ENCODE measurements at regions not wholly inside any gene's neighbourhood (a gene's known extent, or its start where the extent isn't known, plus 50 kb on each side); places are given as distances from the start of the nearest gene placed in this dataset.

- ChIA-PET POLR2A (no interaction called here), CTCF (no interaction called here)
- BruUV-seq (replicated peaks): no TSS peak
- Histone ChIP-seq H3K36me3 (ENCODE audit: control insufficient read depth, insufficient read depth, low read length) (no peaks in the 10 kb centered on the region), H3K27ac (ENCODE audit: low read length) (no peak overlapping the region), H3K27me3 (ENCODE audit: control insufficient read depth, insufficient read depth, low read length) (no peaks in the 10 kb centered on the region), H3K4me1 (ENCODE audit: control insufficient read depth, insufficient read depth, low read length) (no peaks in the 10 kb centered on the region), H3K9me3 (ENCODE audit: control insufficient read depth, insufficient read depth, low read depth, low read length) (no peaks in the 10 kb centered on the region), H3K4me3 (ENCODE audit: low read depth in 2 of 2, low read length in 2 of 2) (no peak overlapping the region)
- in situ Hi-C loops (cut with HindIII; ENCODE audit: low pct_unique_long_range_greater_than_20kb, low sequenced_read_pairs) (no loop called here), intact Hi-C loops (cut with micrococcal nuclease; ENCODE audit: unreplicated experiment) (no loop called here)
- DNase-seq (ENCODE audit: low read depth, low spot score) (no peak), ATAC-seq (no peak)
- TF ChIP-seq POLR2AphosphoS5 (IDR thresholded peaks at IDR 0.05; ENCODE audit: low read depth, low read length) (no peak), TCF7L2 (IDR thresholded peaks at IDR 0.05; ENCODE audit: low read depth, low read length) (no peak), SIN3A (IDR thresholded peaks at IDR 0.05; ENCODE audit: borderline replicate concordance, insufficient read depth, low read depth, low read length) (no peak)
- TF ChIP-seq, protein P1, sequence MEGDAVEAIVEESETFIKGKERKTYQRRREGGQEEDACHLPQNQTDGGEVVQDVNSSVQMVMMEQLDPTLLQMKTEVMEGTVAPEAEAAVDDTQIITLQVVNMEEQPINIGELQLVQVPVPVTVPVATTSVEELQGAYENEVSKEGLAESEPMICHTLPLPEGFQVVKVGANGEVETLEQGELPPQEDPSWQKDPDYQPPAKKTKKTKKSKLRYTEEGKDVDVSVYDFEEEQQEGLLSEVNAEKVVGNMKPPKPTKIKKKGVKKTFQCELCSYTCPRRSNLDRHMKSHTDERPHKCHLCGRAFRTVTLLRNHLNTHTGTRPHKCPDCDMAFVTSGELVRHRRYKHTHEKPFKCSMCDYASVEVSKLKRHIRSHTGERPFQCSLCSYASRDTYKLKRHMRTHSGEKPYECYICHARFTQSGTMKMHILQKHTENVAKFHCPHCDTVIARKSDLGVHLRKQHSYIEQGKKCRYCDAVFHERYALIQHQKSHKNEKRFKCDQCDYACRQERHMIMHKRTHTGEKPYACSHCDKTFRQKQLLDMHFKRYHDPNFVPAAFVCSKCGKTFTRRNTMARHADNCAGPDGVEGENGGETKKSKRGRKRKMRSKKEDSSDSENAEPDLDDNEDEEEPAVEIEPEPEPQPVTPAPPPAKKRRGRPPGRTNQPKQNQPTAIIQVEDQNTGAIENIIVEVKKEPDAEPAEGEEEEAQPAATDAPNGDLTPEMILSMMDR (IDR thresholded peaks at IDR 0.05): no peak
- TF ChIP-seq, protein P2, sequence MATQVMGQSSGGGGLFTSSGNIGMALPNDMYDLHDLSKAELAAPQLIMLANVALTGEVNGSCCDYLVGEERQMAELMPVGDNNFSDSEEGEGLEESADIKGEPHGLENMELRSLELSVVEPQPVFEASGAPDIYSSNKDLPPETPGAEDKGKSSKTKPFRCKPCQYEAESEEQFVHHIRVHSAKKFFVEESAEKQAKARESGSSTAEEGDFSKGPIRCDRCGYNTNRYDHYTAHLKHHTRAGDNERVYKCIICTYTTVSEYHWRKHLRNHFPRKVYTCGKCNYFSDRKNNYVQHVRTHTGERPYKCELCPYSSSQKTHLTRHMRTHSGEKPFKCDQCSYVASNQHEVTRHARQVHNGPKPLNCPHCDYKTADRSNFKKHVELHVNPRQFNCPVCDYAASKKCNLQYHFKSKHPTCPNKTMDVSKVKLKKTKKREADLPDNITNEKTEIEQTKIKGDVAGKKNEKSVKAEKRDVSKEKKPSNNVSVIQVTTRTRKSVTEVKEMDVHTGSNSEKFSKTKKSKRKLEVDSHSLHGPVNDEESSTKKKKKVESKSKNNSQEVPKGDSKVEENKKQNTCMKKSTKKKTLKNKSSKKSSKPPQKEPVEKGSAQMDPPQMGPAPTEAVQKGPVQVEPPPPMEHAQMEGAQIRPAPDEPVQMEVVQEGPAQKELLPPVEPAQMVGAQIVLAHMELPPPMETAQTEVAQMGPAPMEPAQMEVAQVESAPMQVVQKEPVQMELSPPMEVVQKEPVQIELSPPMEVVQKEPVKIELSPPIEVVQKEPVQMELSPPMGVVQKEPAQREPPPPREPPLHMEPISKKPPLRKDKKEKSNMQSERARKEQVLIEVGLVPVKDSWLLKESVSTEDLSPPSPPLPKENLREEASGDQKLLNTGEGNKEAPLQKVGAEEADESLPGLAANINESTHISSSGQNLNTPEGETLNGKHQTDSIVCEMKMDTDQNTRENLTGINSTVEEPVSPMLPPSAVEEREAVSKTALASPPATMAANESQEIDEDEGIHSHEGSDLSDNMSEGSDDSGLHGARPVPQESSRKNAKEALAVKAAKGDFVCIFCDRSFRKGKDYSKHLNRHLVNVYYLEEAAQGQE (IDR thresholded peaks at IDR 0.05; ENCODE audit: insufficient read depth in 1 of 2, low read depth in 2 of 2, low read length in 1 of 2): no peak
These were observed 165.3 kb downstream of the SHQ1 start for GRCh38 chr3:72682936-72683452.

- in situ Hi-C loops (cut with HindIII; ENCODE audit: low pct_unique_long_range_greater_than_20kb, low sequenced_read_pairs) (no loop called here), intact Hi-C loops (cut with micrococcal nuclease; ENCODE audit: unreplicated experiment) (no loop called here)
- Histone ChIP-seq H3K27me3 (ENCODE audit: control insufficient read depth, insufficient read depth, low read length) (no peaks in the 10 kb centered on the region), H3K36me3 (ENCODE audit: control insufficient read depth, insufficient read depth, low read length) (no peaks in the 10 kb centered on the region), H3K4me3 (ENCODE audit: low read depth in 2 of 2, low read length in 2 of 2) (no peak overlapping the region), H3K4me1 (ENCODE audit: control insufficient read depth, insufficient read depth, low read length) (no peaks in the 10 kb centered on the region), H3K9me3 (ENCODE audit: control insufficient read depth, insufficient read depth, low read depth, low read length) (no peaks in the 10 kb centered on the region), H3K27ac (ENCODE audit: low read length) (no peak overlapping the region)
- POLR2A ChIA-PET: no interaction called here
- DNase-seq (ENCODE audit: low read depth, low spot score) (no peak), ATAC-seq (no peak)
- no peak for TF ChIP-seq POLR2AphosphoS5 (IDR thresholded peaks at IDR 0.05; ENCODE audit: low read depth, low read length)
- BruUV-seq (replicated peaks): no TSS peak
- CTCF ChIA-PET: no interaction called here
These were observed 166.6 kb downstream of the SHQ1 start for GRCh38 chr3:72681598-72681997.

GRCh38 chr3:72680766-72681165, 167.5 kb downstream of the SHQ1 start:
- H3K27me3 ChIP-seq (ENCODE audit: control insufficient read depth, insufficient read depth, low read length): no peaks in the 10 kb centered on the region
- no peak overlapping the region for H3K4me3 ChIP-seq (ENCODE audit: low read depth in 2 of 2, low read length in 2 of 2)
- no TSS peak for BruUV-seq (replicated peaks)
- H3K4me1 ChIP-seq (ENCODE audit: control insufficient read depth, insufficient read depth, low read length): no peaks in the 10 kb centered on the region
- TF ChIP-seq, protein P1 (IDR thresholded peaks at IDR 0.05): no peak
- TF ChIP-seq SIN3A (IDR thresholded peaks at IDR 0.05; ENCODE audit: borderline replicate concordance, insufficient read depth, low read depth, low read length) (no peak), TCF7L2 (IDR thresholded peaks at IDR 0.05; ENCODE audit: low read depth, low read length) (no peak), POLR2AphosphoS5 (IDR thresholded peaks at IDR 0.05; ENCODE audit: low read depth, low read length) (no peak)
- TF ChIP-seq, protein P2 (IDR thresholded peaks at IDR 0.05; ENCODE audit: insufficient read depth in 1 of 2, low read depth in 2 of 2, low read length in 1 of 2): no peak
- ATAC-seq (no peak), DNase-seq (ENCODE audit: low read depth, low spot score) (no peak)
- ChIA-PET CTCF (no interaction called here), POLR2A (no interaction called here)
- in situ Hi-C loops (cut with HindIII; ENCODE audit: low pct_unique_long_range_greater_than_20kb, low sequenced_read_pairs) (no loop called here), intact Hi-C loops (cut with micrococcal nuclease; ENCODE audit: unreplicated experiment) (no loop called here)
- H3K36me3 ChIP-seq (ENCODE audit: control insufficient read depth, insufficient read depth, low read length): no peaks in the 10 kb centered on the region
- no peak overlapping the region for H3K27ac ChIP-seq (ENCODE audit: low read length)
- H3K9me3 ChIP-seq (ENCODE audit: control insufficient read depth, insufficient read depth, low read depth, low read length): no peaks in the 10 kb centered on the region
